Activated CD8-positive, alpha-beta memory T cell treated with anti-CD3 and anti-CD28 coated beads for 48 hours (primary cell): ENCODE measurements at regions not wholly inside any gene's neighbourhood (a gene's known extent, or its start where the extent isn't known, plus 50 kb on each side); places are given as distances from the start of the nearest gene placed in this dataset.
"Not testable (repeated sequence)": the region's sequence is repeated elsewhere in the genome, so short reads cannot be mapped to it uniquely, and the experiment has no call there.

Experiments used
- DNase-seq, 3 experiments: peaks; one replicate each; pipeline ENCODE4 v3.0.0-alpha.2; 2020; ENCODE audit warnings: low read depth in 2 of 3, low spot score in 2 of 3

- no peak for DNase-seq
These were observed 121.3 kb upstream of the GOT2 start for GRCh38 chr16:58855291-58855863.

GRCh38 chr16:58853854-58854791 lies 120.0 kb upstream of the GOT2 start:
- no peak for DNase-seq

DNA sequence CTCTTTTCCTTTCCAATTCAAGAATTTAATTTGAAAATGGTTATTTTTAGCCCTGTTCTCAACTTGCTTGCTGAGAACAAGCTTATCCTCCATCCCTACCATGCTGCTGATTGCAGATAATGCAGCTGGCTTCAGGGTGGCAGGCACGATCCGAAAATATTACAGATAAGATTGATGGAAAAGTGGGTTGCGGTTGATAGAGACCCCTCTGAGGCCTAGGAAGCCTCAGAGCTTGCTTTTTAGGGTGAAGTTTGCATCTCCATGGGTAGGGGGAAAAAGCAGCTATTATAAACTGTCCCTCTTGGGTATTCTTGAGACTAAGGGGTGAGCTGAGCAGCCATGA lies 116.5 kb upstream of the GOT2 start:
- no peak for DNase-seq

GRCh38 chr16:58850019-58850677 lies 116.0 kb upstream of the GOT2 start:
- no peak for DNase-seq

- DNase-seq: no peak
These were observed 114.5 kb upstream of the GOT2 start for GRCh38 chr16:58848662-58849002.

GRCh38 chr16:58847902-58848661 lies 114.0 kb upstream of the GOT2 start:
- no peak for DNase-seq

- DNase-seq: not testable (repeated sequence)
These were observed 112.1 kb upstream of the GOT2 start for GRCh38 chr16:58846226-58846625.

DNA sequence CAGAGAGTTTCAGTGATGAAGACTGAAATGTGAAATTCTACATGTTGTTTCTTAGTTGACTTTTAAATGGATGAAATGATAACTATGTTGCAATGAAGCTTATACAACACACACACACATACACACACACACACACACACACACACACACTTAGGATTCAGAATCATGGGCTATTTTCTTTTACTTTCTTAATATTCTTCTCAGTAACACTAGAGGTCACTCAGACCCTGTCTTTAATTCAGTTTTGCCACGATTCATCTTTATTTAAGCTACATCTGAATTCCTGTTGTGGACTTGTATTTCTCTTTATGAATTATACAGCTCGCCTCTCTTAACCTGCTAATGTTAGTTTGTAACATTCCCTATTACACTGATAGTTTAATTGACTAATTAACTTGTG lies 109.6 kb upstream of the GOT2 start:
- no peak for DNase-seq

DNA sequence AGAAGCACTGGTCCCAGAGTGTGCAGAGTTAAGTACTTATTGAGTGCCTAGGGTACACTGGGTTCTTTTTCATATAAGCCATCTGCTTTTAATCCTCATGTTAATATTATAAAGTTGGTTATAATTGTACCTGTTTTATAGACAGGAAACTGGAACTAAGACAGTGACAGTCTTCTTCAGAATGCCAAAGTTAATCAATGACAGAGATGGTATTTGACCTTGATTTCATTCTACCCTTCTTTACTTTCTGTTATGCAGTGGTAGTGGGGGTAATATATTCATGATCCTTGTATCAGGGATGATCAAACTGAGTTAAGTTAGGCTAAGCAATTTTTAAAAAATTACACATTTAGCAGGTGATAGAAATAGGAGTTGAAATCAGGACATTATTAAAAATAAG lies 108.6 kb upstream of the GOT2 start:
- no peak for DNase-seq

DNA sequence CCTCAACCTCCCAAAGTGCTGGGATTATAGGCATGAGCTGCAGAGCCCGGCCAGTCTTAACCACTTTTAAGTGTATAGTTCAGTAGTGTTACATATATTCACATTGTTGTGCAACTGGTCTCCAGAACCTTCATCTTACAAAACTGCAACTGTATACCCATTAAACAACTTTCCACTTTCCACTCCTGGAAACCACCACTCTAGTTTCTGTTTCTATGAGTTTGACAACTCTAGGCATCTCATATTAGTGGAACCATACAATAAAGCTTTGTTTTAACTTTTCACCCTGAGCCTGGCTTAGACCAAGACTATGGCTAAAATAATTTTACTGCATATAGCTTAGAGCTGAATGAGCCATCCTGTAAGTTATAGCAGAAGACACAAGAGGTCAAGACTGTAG lies 108.0 kb upstream of the GOT2 start:
- DNase-seq: no peak

DNA sequence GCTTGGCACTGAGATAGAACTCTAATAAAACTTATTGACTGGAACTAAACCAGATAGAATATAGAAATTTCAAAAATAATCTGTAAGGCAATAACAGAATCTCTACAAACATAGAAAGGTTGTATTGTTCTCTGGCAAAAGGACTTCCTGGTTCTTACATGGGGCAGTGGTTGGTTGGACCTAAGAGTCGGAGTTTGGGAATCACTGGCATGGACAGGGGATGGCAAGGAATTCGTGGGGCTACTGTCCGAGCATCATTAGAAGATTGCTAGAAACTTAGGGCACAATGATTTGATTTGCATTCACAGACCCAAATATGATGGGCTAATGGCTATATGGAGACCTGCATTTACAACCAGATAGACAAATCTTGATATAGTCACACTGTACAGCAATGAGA lies 103.8 kb upstream of the GOT2 start:
- DNase-seq: no peak

DNA sequence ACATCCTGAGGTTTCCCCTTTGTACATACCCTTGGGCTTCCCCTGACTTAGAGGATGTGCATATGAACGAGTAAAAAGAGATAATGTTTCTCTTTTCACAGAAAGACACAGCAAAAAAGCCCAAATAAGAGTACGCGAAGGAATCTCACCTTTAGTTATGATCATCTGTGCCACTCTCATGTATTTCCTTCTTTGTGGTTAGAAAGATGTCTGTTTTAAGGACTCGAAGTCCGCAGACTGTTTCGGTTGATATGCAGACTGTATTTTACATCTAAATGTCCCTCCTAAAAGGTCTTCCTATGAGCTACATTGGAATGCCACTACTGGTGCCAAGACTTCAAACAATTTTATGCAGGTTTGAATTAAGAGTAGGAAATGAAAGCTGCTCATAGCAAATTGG lies 102.3 kb upstream of the GOT2 start:
- DNase-seq: no peak

DNA sequence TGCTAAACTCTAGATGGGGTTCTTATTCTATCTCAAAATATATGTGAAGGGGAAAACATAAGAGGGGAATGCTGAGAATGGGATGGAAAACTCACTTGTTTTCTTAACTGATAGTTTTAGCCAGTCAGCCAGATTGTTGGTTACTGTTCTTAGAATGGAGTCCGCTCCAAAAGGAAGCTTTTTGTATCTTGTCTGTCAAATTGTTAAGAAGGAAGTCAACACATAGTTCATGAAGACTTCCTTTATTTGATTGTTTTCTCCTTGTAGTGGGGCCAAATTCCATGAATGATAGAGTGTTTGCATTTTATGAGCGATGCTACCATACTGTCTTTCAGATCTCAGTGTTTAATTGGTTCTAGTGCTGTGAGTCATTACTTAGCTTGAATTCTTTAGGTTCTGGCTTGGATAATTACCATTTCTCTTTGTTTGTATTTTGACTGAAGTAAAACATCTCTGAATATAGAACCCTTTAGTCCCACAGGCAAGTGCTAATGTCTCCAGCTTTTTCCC lies 98.3 kb upstream of the GOT2 start:
- DNase-seq: no peak

GRCh38 chr16:58831386-58831785 lies 97.3 kb upstream of the GOT2 start:
- no peak for DNase-seq

DNA sequence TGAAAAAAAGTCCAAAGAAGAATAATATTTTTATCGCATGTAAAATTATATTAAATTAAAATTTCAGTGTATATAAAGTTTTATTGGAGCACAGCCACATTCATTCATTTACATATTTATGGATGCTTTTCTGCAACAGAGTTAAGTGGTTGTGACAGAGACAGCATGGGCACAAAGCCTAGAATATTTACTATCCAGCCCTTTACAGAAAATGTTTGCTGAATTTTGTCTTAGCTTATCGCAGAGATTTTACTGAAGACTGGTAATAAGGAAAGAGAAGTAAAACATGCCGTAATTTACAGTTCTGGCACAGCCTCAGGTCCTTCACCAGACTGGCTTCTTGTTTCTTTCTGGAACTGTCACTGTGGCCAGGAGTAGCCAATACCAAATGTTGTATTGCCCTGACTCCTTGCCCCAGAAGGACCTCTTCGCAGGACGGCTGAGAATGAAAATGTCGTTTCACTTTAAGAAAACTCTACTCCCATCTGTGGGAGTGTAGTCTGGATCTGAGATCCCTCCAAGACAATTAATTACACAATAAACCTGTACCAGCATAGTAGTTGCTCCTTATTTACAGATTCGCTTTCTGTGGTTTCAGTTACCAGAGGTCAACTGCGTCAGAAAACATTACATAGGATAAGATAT lies 94.9 kb upstream of the GOT2 start:
- no peak for DNase-seq

DNA sequence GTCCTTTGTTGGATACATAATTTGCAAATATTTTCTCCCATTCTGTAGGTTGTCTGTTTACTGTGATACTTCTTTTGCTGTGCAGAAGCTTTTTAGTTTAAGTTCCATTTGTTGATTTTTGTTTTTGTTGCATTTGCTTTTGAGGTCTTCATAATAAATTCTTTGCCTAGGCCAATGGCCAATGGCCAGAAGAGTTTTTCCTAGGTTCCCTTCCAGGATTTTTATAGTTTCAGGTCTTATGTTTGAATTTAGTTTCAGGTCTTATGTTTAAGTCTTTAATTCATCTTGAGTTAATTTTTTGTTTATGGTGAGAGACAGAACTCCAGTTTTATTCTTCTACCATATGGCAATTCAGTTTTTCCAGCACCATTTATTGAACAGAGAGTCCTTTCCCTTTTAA lies 90.1 kb upstream of the GOT2 start:
- DNase-seq: no peak

DNA sequence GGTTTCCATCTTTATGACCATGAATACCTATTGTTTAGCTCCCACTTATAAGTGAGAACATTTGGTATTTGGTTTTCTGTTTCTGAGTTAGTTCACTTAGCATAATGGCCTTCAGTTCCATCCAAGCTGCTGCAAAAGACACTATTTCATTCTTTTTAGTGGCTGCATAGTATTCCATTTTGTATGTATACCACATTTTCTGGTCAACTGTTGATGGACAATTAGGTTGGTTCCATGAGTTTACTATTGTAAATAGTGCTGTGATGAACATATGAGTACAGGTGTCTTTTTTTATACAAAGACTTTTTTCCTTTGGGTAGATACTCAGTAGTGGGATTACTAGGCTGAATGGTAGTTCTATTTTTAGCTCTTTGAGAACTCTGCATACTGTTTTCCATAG lies 87.8 kb upstream of the GOT2 start:
- no peak for DNase-seq

GRCh38 chr16:58820411-58820810 lies 86.3 kb upstream of the GOT2 start:
- no peak for DNase-seq

DNA sequence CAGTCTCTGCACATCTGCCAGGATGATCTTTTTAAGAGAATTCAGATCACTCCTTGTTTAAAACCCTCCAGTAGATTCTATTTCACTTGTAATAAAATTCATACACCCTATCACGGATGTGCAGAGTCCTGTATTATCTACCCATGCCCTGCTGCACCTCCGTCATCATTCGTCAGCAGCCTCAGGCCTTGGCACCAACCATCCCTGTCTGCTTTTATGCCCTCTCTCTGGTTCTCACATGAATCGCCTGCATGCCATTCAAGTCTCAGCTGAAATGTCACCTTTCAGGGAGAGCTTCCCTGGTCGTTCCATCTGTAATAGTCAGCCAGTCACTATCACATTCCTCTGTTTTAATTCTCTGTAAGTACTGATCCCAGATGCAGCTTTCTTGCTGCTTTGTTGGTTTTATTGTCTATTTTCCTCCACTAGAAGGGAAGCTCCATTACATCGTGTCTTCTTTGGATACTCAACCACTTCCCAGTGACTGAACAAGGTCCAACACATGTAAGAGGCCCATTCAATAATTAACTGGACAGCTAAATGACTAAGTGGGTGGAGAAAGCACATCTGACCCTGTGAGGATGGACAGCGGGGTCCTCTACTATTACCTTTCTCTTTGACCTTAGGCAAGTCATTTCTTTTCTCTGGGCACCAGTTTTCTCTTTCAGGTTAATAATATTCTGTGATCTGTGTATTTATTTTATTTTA lies 81.2 kb upstream of the GOT2 start:
- no peak for DNase-seq

DNA sequence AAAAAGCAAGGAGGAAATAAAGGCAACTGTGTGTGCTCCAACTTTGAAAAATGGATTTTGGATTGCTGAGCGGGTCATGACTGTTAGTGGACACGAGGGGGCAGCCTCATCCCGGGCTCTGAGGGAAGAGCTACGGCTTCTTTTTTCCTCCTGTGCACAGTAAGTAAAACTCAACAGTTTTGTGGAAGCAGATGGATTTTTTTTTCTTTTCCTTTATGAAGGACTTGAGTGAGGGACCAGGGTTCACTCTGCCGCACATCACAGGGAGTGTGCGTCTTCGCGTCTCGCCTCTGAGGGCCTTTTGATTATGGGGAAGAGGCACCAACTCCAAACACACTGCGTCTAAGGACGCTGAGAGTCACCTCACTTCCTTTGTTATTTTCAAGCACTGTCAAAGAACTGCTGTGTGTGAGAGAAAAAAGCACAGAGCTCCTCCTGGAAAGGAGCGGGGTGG lies 80.3 kb upstream of the GOT2 start:
- peak in 2 of 3 experiments; percentile 6 to 16 for DNase-seq
